Transverse colon (tissue), 4 donors: ENCODE measurements at regions not wholly inside any gene's neighbourhood (a gene's known extent, or its start where the extent isn't known, plus 50 kb on each side); places are given as distances from the start of the nearest gene placed in this dataset.

ENCODE experiments used
- POLR2AphosphoS5 ChIP-seq, 3 donors: sonication (generic); formaldehyde crosslinking; IDR thresholded peaks; one replicate each; pipeline ENCODE4 v1.6.1; 2016; ENCODE audit warnings: antibody characterized with exemption in 3 of 3
- TF ChIP-seq, protein P1 (sequence below), 5 experiments: fragments of 200-600 bp in 3 of 5; fragments of 450-650 bp in 2 of 5; sonication (generic) in 3 of 5; IDR thresholded peaks; 1 replicate in 2 of 5; 2 replicates in 3 of 5; pipeline ENCODE4 v1.5.1; 2016 to 2017; ENCODE audit warnings: antibody characterized with exemption in 5 of 5, inconsistent platforms in 3 of 5, mild to moderate bottlenecking in 2 of 5, moderate library complexity in 1 of 5

DNA sequence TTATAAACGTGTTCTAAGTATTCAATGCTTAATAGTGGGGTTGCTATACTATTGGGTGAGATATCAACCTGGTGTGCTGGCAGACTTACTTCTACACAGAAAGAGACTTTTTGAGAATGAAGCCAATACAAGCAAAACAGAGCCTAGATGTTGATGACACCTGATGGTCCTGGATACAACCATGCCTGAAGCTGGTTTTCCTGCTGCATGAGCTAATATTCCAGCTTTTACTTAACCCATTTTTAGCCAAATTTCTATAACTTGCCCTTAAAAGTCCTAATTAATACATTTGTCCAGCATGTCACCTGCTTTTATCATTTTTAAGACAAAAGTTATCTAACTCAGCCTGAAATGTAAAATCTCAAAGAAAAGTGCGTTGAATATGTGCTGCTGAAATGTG, 86.2 kb downstream of the PFDN4 start:
- TF ChIP-seq, protein P1, sequence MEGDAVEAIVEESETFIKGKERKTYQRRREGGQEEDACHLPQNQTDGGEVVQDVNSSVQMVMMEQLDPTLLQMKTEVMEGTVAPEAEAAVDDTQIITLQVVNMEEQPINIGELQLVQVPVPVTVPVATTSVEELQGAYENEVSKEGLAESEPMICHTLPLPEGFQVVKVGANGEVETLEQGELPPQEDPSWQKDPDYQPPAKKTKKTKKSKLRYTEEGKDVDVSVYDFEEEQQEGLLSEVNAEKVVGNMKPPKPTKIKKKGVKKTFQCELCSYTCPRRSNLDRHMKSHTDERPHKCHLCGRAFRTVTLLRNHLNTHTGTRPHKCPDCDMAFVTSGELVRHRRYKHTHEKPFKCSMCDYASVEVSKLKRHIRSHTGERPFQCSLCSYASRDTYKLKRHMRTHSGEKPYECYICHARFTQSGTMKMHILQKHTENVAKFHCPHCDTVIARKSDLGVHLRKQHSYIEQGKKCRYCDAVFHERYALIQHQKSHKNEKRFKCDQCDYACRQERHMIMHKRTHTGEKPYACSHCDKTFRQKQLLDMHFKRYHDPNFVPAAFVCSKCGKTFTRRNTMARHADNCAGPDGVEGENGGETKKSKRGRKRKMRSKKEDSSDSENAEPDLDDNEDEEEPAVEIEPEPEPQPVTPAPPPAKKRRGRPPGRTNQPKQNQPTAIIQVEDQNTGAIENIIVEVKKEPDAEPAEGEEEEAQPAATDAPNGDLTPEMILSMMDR (IDR thresholded peaks at IDR 0.05) = no peak
- TF ChIP-seq POLR2AphosphoS5 (IDR thresholded peaks at IDR 0.05) = no peak
